HG03442 (cell line): ENCODE measurements at regions not wholly inside any gene's neighbourhood (a gene's known extent, or its start where the extent isn't known, plus 50 kb on each side); places are given as distances from the start of the nearest gene placed in this dataset.

Experiments
- ATAC-seq: cut with Tn5 transposase; IDR thresholded peaks from one replicate; pipeline ENCODE4 v1.9.1; 2021; ENCODE audit warnings: mild to moderate bottlenecking, moderate library complexity; ENCODE audit not compliant: unreplicated experiment

- no peak for ATAC-seq
Measured at GRCh38 chr18:2083691-2084090, 487.6 kb downstream of the METTL4 start.

GRCh38 chr18:2086439-2086838 is 484.9 kb downstream of the METTL4 start:
- ATAC-seq, result no peak

DNA sequence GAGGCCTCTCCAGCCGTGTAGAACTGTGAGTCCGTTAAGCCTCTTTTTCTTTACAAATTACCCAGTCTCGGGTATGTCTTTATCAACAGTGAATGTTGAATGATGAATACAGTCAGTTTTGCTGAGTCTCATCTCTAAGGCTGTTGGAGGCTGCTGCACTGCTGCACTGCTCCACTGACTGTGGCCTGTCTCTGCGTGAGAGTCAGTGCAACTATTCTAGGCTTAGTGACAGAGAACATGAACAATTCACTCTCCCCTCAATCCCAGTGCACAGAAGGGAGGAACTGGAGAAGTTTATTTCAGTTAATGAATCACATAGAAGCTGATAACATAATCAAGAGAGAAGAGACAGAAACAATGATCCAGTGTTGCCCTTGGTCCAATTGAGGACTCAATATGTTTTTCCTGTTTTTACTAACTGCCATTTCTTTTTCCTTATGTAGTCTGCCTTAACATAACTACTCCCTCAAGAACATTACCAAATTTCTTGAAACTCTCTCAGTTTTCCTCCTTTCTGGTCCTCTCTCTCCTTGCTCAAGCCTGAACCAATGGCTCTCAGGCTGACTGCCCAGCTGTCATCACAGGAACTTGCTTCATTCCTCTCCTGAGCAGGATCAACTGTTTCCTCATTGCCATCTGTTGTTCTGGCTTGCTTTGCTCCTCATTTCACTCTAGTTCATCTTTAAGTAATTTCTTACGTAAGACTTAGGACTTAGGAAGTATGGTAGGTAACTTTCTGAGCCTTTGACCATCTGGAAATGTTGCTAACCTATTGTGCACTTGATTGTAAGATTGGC is 483.2 kb downstream of the METTL4 start:
- no peak for ATAC-seq

- ATAC-seq, result no peak
Measured at GRCh38 chr18:2089396-2089795, 481.9 kb downstream of the METTL4 start.

- no peak for ATAC-seq
Measured at GRCh38 chr18:2091937-2092336, 479.4 kb downstream of the METTL4 start.

DNA sequence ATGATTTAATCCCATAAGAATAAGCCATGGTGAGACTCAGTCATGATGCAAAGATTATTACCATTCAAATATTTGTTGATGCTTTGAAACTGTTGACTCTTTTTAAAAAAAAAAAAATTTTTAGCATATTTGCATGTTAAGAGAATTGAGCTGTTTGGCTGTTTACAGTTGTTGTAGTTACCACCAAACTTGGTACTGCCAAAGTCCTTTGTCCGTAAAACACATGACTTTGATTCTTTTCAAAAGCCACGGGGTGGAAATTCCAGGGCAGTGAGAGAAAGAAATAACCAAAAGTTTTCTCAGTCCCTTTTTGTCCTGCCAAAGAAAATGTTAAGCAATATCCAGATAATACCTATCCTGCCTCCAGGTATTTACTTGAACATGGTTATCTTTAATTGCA is 474.8 kb downstream of the METTL4 start:
- no peak for ATAC-seq

DNA sequence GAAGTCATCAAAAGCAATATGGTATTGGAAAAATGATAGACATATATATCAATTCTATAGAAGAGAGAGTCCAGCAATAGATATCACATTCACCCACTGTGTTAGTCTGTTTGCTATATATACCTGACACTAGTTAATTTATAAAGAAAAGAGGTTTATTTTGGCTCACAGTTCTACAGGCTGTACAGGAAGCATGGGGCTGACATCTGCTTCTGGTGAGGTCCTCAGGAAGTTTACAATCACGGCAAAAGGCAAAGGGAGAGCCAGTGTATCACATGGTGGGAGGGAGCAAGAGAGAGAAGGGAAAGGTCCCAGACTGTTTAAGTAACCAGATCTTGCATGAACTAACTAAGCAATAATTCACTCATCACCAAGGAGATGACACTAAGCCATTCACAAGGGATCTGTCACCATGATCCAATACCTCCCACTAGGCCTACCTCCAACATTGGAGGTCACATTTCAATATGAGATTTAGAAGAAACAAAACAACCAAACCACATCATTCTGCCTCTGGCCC is 470.6 kb downstream of the METTL4 start:
- ATAC-seq, result no peak

- ATAC-seq, result peak; percentile 48
Measured at GRCh38 chr18:2102022-2102421, 469.3 kb downstream of the METTL4 start.

GRCh38 chr18:2103299-2103698 is 468.0 kb downstream of the METTL4 start:
- no peak for ATAC-seq

- peak; percentile 84 for ATAC-seq
Measured at GRCh38 chr18:2104620-2105462, 466.5 kb downstream of the METTL4 start.

DNA sequence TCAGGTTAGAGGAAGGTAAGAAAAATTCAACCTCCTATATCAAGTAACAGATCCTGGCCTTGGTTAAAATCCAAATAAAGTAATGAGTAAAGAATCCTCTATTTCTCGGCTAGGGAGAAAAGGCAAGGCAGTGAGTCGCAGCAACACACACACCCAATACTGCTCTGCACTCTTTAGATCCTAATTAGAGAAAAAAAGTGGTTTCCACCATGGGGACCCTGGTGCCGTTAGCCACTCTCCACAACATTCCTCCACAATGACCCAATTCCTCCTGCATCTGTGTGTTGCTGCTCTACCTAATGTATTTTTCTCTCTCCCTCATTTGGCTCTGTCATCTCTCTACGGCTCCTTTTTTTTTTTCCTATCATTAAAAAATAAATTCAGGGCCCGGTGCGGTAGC is 462.7 kb downstream of the METTL4 start:
- ATAC-seq, result no peak

GRCh38 chr18:2111456-2111855 is 459.8 kb downstream of the METTL4 start:
- ATAC-seq, result no peak

DNA sequence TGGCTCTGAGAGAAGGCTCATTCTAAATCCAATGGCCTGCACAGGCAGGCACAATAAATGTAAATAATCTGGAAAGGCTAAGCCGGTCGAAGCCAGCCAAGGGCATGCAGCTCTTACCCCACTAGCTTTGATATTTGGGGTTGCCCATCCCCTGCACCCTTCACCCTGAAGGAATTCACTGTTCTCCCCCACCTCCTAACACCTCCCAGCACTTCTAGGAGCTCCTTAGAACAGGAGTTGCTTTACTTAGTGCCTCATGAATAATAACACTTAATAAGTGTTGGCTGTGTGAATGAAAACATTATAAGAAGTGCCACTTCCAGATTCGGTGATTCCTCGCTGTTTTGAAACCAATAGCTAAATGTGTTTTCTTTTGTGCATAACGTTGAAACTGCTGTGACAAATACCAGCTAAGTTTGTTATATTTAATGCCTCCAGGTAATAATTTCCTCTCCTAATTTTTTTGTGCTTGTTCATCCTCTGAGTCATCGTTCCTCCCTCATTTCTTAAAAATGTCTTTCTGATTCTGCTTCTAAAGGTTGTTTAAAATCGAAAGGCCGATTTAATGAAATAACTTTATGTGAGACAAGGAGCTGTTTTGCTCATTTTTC is 458.8 kb downstream of the METTL4 start:
- no peak for ATAC-seq

DNA sequence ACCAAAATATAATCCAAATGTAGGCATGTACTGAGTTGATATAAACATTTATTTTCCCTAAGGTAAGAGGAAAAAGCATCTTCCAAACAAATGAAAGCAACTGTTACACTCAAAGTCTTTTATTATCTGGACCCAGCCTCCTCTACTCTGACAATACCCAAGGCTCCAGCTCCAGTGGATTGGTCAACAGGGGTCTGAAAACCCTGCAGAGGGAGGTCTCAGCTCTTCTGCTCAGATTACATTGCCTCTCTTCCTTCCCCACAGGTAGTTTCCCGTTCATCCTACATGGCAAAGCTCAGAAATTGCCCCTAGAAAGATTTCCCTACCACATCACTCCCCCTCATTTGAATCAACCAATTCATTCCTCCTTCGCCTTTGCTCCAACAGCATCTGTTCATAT is 457.0 kb downstream of the METTL4 start:
- ATAC-seq, result no peak

- no peak for ATAC-seq
Measured at GRCh38 chr18:2114765-2115164, 456.5 kb downstream of the METTL4 start.

- ATAC-seq, result no peak
Measured at GRCh38 chr18:2121224-2121623, 450.1 kb downstream of the METTL4 start.

- ATAC-seq, result no peak
Measured at GRCh38 chr18:2123077-2123476, 448.2 kb downstream of the METTL4 start.

DNA sequence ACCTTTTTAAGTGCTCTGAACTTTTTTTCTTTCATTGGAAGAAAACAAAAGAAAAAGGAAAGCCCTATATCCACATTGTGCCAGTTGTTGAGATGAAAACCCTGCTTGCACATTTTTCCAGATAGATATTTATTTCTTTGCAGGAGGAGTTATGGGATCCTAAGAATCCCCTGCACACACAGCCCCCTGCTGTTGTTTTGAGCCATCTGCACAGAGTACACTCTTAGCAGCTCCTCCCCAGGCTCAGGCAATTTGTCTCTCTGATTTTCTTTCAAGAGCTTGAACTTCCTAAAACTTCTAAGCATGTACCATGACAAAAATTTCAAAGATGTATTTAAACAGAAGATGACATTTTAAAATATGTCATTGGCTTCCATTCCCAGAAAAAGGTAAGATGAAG is 436.9 kb downstream of the METTL4 start:
- ATAC-seq, result no peak

DNA sequence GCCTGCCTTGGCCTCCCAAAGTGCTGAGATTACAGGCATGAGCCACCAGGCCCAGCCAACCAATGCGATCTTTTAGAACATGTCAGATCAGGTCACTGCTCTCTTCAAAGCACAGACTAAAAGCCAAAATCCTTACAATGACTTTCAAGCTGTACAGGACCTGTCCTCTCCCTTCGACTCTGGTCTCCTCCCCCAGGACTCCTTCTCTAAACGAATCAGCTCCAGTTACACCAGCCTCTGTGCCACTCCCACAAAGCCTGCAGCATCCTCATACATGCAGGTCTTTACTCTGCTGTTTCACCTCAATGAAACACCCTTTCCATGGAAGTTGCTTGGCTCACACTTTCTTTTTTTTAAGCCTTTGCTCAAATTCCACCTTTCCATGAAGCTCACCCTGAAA is 436.0 kb downstream of the METTL4 start:
- no peak for ATAC-seq

DNA sequence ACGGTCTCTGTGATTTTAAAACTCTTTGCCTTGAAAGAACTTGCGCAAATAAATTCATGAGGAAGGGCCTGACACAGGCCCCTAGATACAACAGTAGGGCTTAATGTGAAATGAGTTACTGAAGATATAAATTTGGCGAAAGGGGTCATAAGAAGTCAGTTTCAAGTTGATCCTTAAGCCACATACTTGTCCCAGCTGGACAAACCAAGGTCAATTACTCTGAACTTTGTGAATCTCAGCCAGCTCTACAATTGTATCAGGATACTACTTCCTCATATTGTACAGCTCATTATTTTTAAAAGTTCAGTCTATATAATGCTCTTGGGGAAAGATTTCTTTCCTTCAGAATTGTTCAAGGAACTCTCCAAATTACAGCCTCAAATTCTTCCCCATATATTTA is 432.8 kb downstream of the METTL4 start:
- ATAC-seq, result no peak

DNA sequence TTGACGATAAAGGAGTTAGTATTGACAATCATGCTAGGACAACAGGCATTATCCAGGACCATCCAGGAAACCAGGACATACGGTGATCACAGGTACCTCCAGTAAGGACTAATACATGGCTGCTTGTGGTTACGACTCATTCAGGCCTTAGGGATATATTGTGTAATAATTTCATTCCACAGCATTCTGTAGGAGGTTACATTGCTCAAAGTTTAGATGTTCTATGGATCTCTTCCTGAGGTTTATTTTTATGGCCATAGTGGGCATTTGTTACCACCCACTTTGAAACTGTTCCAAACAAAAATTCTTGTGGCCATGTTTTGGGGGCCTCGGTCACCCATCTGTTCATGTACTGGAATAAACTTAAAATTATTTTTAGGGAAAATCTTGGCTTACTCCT is 431.6 kb downstream of the METTL4 start:
- no peak for ATAC-seq

DNA sequence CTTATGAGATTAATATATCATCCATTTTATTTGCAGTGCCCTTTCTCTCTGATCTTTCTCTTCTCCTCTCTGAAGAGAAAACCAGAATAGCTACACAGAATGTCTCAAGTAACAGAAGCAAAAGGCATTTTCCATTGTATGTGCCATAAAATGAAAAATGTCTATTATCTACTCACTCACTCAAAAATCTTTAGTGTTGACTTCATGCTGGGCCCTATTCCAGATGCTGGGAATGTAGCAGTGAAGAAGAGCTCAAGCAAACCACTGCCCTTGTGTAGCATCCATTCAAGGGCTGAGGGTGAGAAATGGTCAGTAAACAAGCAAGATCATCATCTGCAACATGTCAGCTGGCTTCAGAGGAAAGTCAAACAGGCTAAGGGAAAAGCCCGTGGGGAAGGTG is 427.7 kb downstream of the METTL4 start:
- ATAC-seq, result no peak
